Activated CD8-positive, alpha-beta memory T cell treated with anti-CD3 and anti-CD28 coated beads for 36 hours (primary cell): ENCODE measurements at regions not wholly inside any gene's neighbourhood (a gene's known extent, or its start where the extent isn't known, plus 50 kb on each side); places are given as distances from the start of the nearest gene placed in this dataset.

Experiments used
- CTCF ChIA-PET: fragments of 350-600 bp; sonication (Branson Sonifier 250); formaldehyde crosslinking; loops from one replicate; lab custom pipeline; 2021; ENCODE audit warnings: antibody characterized with exemption; lab: Charles Lee
- POLR2A ChIA-PET: fragments of 350-600 bp; sonication (Branson Sonifier 250); formaldehyde crosslinking; loops from one replicate; lab custom pipeline; 2021; ENCODE audit warnings: antibody characterized with exemption; lab: Charles Lee

DNA sequence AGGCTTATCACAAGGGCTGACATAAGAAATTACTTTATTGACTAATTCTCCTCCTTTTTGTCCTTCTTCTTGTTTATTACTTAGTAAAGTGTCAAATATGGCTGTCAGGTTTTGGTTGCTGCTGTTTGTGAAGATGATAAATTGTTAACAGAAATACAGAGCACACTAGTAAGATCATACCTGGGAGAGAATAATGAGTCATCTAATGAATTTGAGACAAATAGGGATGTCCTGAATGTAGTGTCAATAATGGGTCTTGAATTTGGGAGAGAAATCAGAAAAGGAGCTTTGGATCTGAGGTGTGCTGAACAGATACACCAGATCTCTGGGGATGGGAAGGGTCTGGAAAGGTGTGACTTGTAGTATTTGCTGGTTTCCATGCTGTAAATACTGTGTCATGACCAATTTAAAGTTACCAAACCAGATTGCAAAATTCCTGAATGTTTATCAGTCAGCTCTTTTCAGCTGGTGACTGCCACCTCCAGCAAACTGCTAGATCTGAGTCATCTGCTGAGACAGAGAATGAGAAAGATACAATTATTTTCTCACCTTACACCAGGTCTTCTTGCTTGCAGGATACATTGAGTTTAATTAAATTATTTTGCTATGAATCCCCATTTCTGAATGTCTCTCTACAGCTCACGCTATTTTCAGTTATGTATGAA is 76.7 kb upstream of the SATB1 start:
- ChIA-PET POLR2A (no interaction called here), CTCF (interaction anchor here (0.8 kb wide), 1 partner anchor 40 kb away, joined by 3 read pairs; no protein-coding TSS in a partner anchor)

- POLR2A ChIA-PET, result no interaction called here
- CTCF ChIA-PET, result no interaction called here
These were observed 75.2 kb upstream of the SATB1 start for GRCh38 chr3:18500322-18500721.

DNA sequence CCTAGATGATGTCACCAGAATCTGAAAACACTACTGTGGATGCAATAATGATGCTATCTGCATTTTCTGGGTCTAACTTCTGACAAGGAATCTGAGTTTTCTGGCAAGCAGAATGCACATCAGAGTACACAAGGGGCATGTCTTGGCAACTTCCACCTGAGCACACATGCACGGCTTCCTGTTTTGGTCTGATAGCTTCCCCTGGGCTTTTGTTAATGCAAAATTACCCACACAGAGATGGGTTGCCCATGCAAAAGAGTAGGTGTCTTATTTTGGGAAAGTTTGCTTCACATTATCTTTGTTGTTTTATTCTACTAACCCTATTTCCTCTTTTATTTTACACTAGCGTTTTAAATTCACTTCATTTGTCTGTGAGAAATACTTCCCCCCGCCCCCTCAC is 74.2 kb upstream of the SATB1 start:
- ChIA-PET CTCF (no interaction called here), POLR2A (no interaction called here)

DNA sequence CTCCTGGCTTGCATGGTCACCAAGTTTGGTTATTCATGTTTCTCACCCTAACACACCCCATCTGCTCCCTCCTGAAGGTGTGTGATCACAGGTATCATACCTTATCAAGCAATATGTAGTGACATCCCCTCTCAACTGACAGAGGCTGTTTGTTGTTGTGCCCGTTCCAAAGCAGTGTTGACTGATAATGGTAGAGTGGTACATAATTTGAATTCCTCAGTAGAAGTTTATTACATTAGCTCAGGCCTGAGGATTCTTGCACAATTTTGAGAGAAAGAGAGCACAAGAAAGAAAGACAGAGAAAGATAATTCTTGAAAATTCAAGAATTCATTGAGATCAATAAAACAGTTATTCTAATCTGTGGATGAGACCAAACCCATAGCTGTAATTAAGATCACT is 69.1 kb upstream of the SATB1 start:
- POLR2A ChIA-PET, result no interaction called here
- CTCF ChIA-PET, result no interaction called here

DNA sequence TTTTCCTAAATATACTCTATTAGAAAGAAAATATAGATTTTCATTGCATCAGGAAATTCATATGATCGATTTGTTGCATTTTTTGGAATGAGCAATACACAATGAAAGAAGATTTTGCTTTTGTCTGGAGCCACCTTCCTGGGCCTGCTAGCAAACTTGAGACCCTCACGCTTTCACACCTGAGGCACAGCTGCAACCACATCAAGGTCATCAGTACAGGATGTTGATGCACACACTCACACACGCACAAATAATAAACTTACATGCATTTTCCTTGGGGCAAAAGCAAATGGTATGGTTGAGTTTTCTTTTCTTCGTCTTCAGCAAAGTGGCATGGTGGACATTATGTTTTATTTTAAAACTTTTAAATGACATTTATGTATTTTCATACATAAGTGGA is 64.8 kb upstream of the SATB1 start:
- POLR2A ChIA-PET, result no interaction called here

GRCh38 chr3:18483226-18483625 is 58.1 kb upstream of the SATB1 start:
- POLR2A ChIA-PET, result no interaction called here
- CTCF ChIA-PET, result no interaction called here

More for the DNA sequence above, 64.8 kb upstream of the SATB1 start:
- CTCF ChIA-PET, result no interaction called here

GRCh38 chr3:18481946-18482548 is 56.9 kb upstream of the SATB1 start:
- CTCF ChIA-PET, result no interaction called here
- POLR2A ChIA-PET, result interaction anchor here (0.7 kb wide), 1 partner anchor 168 kb away, joined by 4 read pairs; no protein-coding TSS in a partner anchor

DNA sequence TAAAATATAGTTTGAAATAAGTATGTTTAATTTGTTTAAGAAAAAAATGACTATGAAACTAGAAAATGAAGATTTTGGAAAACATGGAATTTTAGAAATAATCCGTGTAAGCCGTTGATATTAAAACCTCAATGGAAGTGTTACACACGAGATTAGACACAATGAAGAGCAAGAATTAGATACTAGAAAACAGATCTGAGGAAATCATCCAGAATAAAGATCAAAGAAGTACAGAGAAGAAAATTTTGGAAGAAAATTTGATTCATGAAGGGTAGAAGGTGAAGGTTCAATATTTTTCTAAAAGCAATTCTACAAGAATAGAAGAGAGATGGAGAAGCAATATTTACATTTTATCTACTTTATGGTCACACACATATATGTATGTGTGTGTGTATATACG is 52.5 kb upstream of the SATB1 start:
- ChIA-PET POLR2A (no interaction called here), CTCF (no interaction called here)
